PFSK-1 (cell line): ENCODE measurements at regions not wholly inside any gene's neighbourhood (a gene's known extent, or its start where the extent isn't known, plus 50 kb on each side); places are given as distances from the start of the nearest gene placed in this dataset.

ENCODE experiments used
- FOXP2 ChIP-seq: optimal IDR thresholded peaks from 2 replicates; pipeline ENCODE3; 2011; ENCODE audit warnings: borderline replicate concordance, control low read depth, inconsistent platforms; ENCODE audit not compliant: insufficient read depth; ENCODE audit errors: extremely low read length, extremely low read depth
- POLR2AphosphoS5 ChIP-seq: IDR thresholded peaks from 2 replicates; pipeline ENCODE4 v1.6.1; 2012; ENCODE audit warnings: low read depth, mild to moderate bottlenecking, control low read depth, low read length, moderate library complexity
- SIN3A ChIP-seq: IDR thresholded peaks from 2 replicates; pipeline ENCODE4 v1.6.1; 2012; ENCODE audit warnings: mild to moderate bottlenecking, low read length, moderate library complexity, borderline replicate concordance; ENCODE audit not compliant: insufficient read depth
- TAF1 ChIP-seq: IDR thresholded peaks from 2 replicates; pipeline ENCODE4 v1.6.1; 2012; ENCODE audit warnings: low read length, control low read depth, borderline replicate concordance; ENCODE audit not compliant: insufficient read depth
- TF ChIP-seq, protein P1 (sequence below), 2 experiments: IDR thresholded peaks; 2 replicates each; pipeline versions ENCODE4 v1.6.1 to v1.8.0; 2011 to 2012; ENCODE audit warnings: low read depth in 2 of 2, low read length in 2 of 2, control low read depth in 1 of 2, inconsistent platforms in 1 of 2, mild to moderate bottlenecking in 1 of 2, moderate library complexity in 1 of 2; ENCODE audit not compliant: insufficient read depth in 1 of 2

DNA sequence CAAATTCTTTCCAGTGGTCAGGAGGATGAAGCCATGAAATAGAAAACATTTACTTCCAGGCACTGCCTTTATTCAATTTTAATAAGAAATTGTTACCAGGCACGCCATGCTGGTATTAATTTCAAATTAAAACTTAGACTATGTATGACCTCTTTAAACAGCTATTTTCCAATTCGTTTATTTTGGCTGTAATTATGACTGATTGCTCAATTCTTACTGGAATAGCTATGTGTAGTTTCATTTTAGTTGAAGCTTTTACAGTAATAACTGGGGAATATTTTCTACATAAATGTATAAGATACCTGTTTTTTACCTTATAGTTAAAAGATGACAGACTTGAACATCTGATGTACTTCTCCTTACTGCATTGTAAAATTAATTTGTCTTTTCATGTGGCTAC lies 480.0 kb upstream of the GOLIM4 start:
- TF ChIP-seq POLR2AphosphoS5 (no peak), SIN3A (no peak), TAF1 (no peak), FOXP2 (no peak)
- TF ChIP-seq, protein P1, sequence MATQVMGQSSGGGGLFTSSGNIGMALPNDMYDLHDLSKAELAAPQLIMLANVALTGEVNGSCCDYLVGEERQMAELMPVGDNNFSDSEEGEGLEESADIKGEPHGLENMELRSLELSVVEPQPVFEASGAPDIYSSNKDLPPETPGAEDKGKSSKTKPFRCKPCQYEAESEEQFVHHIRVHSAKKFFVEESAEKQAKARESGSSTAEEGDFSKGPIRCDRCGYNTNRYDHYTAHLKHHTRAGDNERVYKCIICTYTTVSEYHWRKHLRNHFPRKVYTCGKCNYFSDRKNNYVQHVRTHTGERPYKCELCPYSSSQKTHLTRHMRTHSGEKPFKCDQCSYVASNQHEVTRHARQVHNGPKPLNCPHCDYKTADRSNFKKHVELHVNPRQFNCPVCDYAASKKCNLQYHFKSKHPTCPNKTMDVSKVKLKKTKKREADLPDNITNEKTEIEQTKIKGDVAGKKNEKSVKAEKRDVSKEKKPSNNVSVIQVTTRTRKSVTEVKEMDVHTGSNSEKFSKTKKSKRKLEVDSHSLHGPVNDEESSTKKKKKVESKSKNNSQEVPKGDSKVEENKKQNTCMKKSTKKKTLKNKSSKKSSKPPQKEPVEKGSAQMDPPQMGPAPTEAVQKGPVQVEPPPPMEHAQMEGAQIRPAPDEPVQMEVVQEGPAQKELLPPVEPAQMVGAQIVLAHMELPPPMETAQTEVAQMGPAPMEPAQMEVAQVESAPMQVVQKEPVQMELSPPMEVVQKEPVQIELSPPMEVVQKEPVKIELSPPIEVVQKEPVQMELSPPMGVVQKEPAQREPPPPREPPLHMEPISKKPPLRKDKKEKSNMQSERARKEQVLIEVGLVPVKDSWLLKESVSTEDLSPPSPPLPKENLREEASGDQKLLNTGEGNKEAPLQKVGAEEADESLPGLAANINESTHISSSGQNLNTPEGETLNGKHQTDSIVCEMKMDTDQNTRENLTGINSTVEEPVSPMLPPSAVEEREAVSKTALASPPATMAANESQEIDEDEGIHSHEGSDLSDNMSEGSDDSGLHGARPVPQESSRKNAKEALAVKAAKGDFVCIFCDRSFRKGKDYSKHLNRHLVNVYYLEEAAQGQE (IDR thresholded peaks at IDR 0.05; ENCODE audit: insufficient read depth in 1 of 2, low read depth in 2 of 2, low read length in 2 of 2) = no peak
